GM21423 (cell line): ENCODE measurements at regions not wholly inside any gene's neighbourhood (a gene's known extent, or its start where the extent isn't known, plus 50 kb on each side); places are given as distances from the start of the nearest gene placed in this dataset.
"Not testable (repeated sequence)": the region's sequence is repeated elsewhere in the genome, so short reads cannot be mapped to it uniquely, and the experiment has no call there.

Experiments
- ATAC-seq: cut with Tn5 transposase; IDR thresholded peaks from one replicate; pipeline ENCODE4 v1.9.1; 2021; ENCODE audit warnings: mild to moderate bottlenecking, moderate library complexity; ENCODE audit not compliant: unreplicated experiment

GRCh38 chr3:48101301-48101650 is 85.1 kb upstream of the MAP4 start:
- ATAC-seq: not testable (repeated sequence)

DNA sequence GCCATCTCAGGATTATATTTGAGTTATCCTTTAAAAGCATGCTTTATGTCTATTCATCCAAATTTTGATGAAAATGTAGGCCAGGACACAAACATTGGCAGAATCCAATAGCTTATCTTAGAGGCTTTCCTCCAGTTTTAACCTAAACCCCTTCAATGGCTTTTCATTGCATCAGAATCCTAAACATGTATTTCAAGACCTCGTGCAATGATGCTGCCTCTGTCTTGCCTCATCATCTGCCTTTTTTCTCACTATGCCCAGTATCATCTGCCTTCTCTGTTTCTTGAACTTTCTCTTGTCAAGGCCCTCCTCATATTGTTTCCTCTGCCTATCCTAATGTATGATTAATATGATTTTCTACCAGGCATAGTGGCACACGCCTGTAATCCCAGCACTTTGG is 76.1 kb upstream of the MAP4 start:
- no peak for ATAC-seq

GRCh38 chr3:48090166-48090939 is 74.1 kb upstream of the MAP4 start:
- no peak for ATAC-seq

GRCh38 chr3:48088749-48089466 is 72.7 kb upstream of the MAP4 start:
- peak; percentile 92 for ATAC-seq

DNA sequence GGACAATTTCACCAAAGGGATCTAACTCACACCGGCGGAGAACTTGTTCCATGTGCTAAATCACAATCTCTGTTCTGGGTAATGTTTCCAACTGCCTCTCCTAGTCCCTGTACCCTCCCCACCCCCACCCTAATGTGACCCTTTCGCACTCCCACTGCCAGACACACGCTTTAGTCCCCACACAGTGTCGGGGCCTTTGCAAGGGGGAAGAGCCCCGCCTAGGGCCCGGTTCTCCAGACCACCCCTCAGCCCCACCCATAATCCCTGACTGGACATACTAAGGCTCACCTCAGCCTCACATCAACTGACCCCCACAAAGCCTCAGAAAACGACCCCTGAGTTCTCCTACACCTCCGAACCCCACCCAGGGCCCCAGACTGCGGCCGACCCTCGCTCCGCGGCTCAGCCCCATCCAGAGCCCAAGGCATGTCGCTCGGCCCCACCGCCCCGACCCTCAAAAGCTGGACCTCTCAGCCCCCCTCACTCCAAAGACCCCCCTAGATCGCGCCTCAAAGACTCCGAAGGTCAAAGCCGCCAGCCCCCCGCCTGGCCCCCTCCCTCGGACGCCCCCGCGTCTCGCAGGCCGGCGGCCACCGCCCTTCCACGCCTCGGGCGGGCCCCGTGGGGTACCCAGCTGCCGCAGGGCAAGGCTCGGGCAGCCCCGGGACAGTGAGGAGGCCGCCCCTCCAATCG is 72.0 kb upstream of the MAP4 start:
- peak; percentile 18 for ATAC-seq

DNA sequence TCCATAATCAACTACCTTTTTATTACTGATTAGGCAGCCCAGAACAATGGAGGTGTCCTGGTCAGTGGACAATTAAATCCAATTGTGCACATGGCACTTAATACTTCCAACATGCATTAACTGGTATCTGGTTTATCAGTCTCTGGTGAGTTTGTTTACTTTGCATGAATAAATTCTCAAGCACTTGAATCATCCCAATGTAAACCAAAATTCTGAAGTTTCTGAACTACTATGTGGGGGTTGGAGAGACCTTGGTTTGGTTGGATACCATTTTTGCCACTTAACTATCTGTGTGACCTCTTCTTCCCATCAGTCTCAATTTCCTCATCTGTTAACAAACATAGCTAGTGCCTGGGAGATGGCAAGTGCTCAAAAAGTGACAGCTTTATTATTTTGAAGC is 70.5 kb upstream of the MAP4 start:
- no peak for ATAC-seq

- no peak for ATAC-seq
Observed at GRCh38 chr3:48084929-48085328, 68.7 kb upstream of the MAP4 start.

DNA sequence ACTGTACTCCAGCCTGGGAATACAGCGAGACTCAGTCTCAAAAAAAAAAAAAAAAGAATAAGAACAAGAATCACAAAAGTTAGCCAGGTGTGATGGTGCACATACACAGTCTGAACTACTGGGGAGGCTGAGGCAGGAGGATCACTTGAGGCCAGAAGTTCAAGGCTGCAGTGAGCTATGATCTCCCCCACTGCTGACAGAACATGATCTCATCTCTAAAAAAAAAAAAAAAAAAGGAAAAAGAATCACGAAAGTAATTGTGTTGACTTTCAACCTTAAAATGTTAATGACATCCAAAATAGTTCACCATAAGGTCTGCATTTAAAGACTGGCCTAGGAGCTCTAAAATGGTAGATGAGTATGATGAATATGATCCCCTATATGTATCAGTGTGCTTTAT is 68.0 kb upstream of the MAP4 start:
- no peak for ATAC-seq

DNA sequence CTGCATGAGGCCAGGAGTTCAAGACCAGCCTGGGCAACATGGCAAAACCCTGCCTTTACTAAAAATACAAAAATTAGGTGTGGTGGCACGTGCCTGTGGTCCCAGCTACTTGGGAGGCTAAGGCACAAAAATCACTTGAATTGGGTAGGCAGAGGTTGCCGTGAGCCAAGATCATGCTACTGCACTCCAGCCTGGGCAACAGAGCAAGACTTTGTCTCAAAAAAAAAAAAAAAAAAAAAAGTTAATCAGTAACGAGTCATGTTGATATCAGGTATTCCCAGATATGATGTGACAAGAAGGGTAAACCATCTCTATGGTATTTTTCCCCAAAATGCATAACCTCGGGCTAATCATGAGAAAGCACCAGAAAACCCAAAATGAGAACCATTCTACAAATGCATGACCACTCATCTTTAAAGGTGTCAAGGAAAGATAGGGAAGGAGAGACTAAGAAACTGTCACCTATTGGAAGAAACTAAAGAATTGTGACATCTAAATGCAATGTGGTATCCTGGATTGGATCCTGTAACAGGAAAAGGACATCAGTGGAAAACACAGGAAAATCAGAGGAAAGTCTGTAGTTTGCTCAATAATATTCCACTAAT is 66.5 kb upstream of the MAP4 start:
- ATAC-seq: no peak

DNA sequence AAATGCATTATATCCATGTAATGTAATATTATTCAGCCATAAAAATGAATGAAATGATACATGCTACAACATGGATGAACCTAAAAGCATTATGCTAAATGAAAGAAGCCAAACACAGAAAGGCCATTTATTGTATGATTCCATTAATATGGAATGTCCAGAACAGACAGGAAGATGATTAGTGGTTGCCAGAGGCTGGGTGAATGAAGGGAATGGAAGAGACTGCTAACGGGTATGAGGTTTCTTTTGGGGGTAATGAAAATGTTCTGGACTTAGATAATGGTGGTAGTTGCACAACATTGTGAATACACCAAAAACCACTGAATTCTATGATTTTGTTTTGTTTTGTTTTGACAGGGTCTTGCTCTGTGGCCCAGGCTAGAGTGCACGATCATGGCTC is 61.6 kb upstream of the MAP4 start:
- ATAC-seq: no peak

GRCh38 chr3:48070030-48070429 is 53.8 kb upstream of the MAP4 start:
- no peak for ATAC-seq

DNA sequence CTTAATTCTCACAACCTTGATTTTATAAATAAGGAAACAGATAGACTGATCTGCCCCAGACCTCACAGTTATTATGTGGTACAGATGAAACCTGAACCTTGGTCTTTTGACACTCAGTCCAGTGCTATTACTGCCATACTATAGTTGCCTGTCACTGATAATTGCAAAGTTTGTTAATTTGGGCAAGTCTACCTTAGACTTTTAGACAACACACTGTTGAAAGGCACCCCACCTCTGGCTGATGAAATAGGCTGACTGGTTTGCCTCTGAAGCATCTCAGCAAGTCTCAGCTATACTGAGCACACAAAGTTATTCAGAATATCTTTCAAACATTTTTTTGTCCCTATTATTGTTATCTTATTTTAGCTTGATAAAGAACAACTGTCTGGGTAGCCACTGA is 53.1 kb upstream of the MAP4 start:
- no peak for ATAC-seq

- ATAC-seq: no peak
Observed at GRCh38 chr3:48068886-48069285, 52.7 kb upstream of the MAP4 start.

DNA sequence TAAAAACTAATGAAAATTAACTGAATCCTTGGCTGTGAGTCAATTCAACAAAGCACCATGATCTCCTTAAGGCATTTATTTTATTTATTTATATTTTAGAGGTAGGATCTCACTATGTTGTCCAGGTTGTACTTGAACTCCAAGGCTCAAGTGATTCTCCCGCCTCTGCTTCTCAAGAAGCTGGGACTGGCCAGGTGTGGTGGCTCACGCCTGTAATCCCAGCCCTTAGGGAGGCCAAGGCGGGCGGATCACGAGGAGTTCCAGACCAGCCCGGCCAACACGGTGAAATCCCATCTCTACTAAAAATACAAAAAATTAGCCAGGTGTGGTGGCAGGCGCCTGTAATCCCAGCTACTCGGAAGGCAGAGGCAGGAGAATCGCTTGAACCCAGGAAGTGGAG is 52.1 kb upstream of the MAP4 start:
- ATAC-seq: not testable (repeated sequence)

- no peak for ATAC-seq
Observed at GRCh38 chr3:48067271-48067670, 51.1 kb upstream of the MAP4 start.
